Kidney epithelial cell (primary cell): ENCODE measurements at regions not wholly inside any gene's neighbourhood (a gene's known extent, or its start where the extent isn't known, plus 50 kb on each side); places are given as distances from the start of the nearest gene placed in this dataset.

Source experiments
- DNase-seq: peaks from one replicate; pipeline ENCODE4 v3.0.0-alpha.2; 2010; ENCODE audit warnings: low read depth
- H3K27me3 ChIP-seq: 2 replicates; pipeline ENCODE4 v1.6.0; 2011; ENCODE audit warnings: low read length; ENCODE audit not compliant: control insufficient read depth, insufficient read depth
- H3K36me3 ChIP-seq: 2 replicates; pipeline ENCODE4 v1.5.1; 2011; ENCODE audit warnings: low read length; ENCODE audit not compliant: control insufficient read depth, insufficient read depth
- H3K4me3 ChIP-seq: 2 replicates; pipeline ENCODE4 v1.5.1; 2011; ENCODE audit warnings: low read depth, mild to moderate bottlenecking, control low read depth, low read length
- TF ChIP-seq, protein P1 (sequence below): IDR thresholded peaks from 2 replicates; pipeline ENCODE4 v1.5.1; 2011; ENCODE audit warnings: mild to moderate bottlenecking, moderate library complexity, low read length, control low read depth, inconsistent platforms; ENCODE audit not compliant: insufficient read depth, poor library complexity, severe bottlenecking

DNA sequence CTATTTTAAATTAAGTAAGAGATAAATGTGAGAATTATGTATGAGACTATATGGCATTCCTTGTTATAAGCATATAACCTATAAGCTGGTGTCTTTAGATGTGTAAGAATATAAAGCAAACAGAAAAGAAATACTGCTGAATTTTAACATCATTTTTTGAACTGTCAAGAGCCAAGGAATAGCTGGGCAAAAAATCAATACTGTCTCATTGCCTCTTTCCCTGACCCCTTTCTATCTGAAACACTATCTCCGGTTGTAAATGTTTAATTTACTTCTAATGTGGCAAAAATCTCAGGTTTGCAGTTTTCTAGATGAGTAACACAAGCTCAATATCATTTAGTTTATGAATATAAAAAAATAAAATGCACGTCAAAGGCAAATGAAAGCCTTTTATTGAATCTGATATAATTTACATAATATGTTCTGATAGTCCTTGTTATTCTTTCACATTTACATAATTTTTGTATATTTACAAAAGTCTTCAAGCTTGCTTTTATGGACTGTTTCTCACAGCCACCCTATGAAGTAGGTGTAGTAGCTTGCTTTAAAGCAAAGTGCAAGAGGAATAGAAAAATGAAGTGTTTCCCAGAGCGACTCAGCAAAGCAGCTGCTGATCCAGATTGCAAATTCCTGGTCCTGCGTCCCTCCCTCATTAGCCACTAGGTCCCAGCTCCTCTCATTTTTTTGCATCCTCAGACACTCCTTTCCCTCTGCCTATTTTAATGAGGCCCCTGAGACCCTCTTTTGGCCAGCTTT lies 188.2 kb upstream of the RFC3 start:
- H3K36me3 ChIP-seq = no peaks in the 10 kb centered on the region

DNA sequence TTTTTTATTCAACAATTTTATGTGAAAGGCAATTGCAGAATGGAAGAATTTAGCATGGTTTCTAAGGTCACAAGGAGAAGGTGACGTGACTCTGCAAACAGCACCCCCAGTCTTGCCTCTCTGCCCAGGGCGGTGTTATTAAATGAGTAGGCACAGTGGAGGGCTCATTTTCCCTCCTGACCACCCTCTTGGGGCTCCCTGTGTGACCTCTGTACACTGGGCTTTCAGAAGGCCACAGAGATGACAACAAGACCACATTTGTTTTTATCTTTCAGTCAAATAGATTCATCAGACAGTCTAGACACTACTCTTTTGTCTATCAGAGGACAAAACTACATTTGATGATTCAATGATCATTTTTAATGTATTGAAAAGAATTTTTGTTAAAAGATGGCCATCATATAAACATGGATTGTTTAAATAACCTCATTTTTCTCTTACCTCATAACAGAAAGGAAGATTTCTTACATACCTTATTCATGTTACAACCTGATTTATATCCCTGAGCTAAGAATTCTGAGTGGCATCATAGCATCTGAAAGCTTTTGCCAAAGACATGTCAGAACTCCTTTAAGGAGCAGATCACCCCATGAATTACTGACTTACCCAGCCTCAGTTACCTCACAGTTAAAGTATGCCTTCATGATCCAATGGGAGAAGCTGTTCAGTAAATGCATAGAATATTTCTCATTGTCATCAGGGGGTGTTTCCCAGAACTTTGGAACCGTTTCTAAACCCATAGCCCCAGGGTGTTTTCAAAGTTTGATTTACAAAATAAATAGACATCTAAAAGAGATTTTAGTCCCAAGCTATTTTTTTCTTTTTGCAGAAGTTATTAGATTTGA lies 184.0 kb upstream of the RFC3 start:
- no peaks in the 10 kb centered on the region for H3K27me3 ChIP-seq
- TF ChIP-seq, protein P1, sequence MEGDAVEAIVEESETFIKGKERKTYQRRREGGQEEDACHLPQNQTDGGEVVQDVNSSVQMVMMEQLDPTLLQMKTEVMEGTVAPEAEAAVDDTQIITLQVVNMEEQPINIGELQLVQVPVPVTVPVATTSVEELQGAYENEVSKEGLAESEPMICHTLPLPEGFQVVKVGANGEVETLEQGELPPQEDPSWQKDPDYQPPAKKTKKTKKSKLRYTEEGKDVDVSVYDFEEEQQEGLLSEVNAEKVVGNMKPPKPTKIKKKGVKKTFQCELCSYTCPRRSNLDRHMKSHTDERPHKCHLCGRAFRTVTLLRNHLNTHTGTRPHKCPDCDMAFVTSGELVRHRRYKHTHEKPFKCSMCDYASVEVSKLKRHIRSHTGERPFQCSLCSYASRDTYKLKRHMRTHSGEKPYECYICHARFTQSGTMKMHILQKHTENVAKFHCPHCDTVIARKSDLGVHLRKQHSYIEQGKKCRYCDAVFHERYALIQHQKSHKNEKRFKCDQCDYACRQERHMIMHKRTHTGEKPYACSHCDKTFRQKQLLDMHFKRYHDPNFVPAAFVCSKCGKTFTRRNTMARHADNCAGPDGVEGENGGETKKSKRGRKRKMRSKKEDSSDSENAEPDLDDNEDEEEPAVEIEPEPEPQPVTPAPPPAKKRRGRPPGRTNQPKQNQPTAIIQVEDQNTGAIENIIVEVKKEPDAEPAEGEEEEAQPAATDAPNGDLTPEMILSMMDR = no peak
- no peaks in the 10 kb centered on the region for H3K36me3 ChIP-seq
- H3K4me3 ChIP-seq = no peak overlapping the region
- DNase-seq = no peak

More for the DNA sequence above, 188.2 kb upstream of the RFC3 start:
- DNase-seq = no peak
- TF ChIP-seq, protein P1 = no peak
- H3K27me3 ChIP-seq = no peaks in the 10 kb centered on the region
- H3K4me3 ChIP-seq = no peak overlapping the region

DNA sequence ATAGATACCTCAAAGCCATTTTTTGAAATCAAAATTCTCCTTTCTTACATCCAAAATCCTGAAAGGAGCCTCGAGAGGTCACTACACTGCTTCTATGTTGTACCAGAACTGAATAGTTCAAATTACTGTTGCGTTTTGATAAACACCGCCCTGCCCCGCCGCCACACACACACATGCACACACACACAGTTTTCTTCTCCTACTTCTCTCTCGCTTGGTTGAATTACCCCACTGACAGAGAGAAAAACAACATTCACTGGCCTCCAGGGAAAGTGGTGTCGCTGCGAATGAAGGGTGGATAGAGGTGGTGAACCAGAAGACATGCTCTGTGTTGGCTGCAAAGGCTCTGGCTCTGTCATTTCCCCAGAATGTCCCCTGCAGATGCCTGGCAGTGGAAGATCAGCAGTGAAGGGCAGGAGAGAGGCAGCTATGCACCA lies 183.4 kb upstream of the RFC3 start:
- Histone ChIP-seq H3K36me3 (no peaks in the 10 kb centered on the region), H3K27me3 (no peaks in the 10 kb centered on the region), H3K4me3 (no peak overlapping the region)
- DNase-seq = no peak
- TF ChIP-seq, protein P1 = no peak

DNA sequence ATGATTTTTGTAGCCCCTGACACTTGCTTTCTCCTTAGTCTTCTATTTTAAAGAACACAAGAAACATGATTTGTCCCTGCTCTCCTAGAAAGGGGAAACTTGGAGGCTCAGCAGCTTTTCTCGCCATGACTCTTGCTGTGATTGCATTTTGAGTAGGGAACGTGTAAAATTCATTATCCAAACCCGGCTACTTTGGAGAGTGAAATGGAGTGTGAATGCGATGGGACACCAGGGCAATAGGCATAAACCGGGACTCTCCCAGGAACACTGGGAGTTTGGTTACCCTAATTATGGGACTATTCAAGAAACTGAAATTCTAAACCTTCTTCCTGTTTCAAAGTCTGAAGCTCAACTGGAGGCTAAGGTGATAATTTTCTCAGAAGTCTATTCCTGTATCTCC lies 181.7 kb upstream of the RFC3 start:
- TF ChIP-seq, protein P1 = no peak
- DNase-seq = no peak
- H3K27me3 ChIP-seq = no peaks in the 10 kb centered on the region
- no peaks in the 10 kb centered on the region for H3K36me3 ChIP-seq
- no peak overlapping the region for H3K4me3 ChIP-seq

DNA sequence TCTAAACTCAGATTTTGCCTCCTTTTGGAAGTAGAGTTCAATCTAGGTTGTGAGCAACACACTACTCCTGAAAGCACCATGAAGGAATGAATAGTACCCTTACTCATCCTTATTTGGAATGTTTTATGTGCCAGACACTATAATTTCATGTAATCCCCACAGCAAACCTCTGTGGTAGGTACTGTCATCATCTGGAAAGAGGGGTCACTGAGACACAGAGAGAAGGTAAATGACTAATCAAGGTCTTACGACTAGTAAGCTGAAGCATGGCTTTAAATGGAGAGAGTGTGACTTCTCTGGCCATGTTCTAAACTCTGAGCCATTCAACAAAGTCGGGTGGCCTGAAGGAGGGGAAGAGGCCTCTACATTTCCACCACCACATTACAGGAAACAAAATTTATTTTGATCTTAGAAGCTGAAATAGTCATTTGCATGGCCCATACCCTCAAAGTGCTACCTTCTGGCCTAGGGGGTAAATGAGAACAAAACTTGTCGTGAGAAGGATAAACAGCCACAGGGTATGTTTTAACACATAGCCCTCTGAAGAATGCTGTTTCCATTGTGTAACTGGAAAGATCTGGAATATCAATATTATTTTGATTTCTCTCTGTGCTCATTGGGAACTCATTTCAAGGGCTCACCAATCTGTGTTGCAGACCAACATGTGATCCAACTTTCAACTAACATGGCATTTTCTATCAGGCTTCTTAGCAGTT lies 180.8 kb upstream of the RFC3 start:
- no peaks in the 10 kb centered on the region for H3K27me3 ChIP-seq
- H3K36me3 ChIP-seq = no peaks in the 10 kb centered on the region
- no peak for DNase-seq
- TF ChIP-seq, protein P1 = no peak
- H3K4me3 ChIP-seq = no peak overlapping the region
